Neural cell (in vitro differentiated cells): ENCODE measurements at regions not wholly inside any gene's neighbourhood (a gene's known extent, or its start where the extent isn't known, plus 50 kb on each side); places are given as distances from the start of the nearest gene placed in this dataset.

Experiments
- H2AFZ ChIP-seq: fragments of 200-600, 300-800 bp; sonication (generic), shearing (Covaris generic); 2 replicates; pipeline ENCODE4 v1.6.0; 2014; ENCODE audit warnings: low read depth, mild to moderate bottlenecking, antibody characterized with exemption, low read length, moderate library complexity
- H3F3A ChIP-seq: fragments of 200-600 bp; shearing (Covaris generic); 2 replicates; pipeline ENCODE4 v1.6.1; 2016; ENCODE audit warnings: mild to moderate bottlenecking, moderate library complexity, mixed read lengths, antibody characterized with exemption, low read length; ENCODE audit not compliant: insufficient read depth, poor library complexity, severe bottlenecking
- H3K27ac ChIP-seq: fragments of 200-600, 300-800 bp; sonication (generic), shearing (Covaris generic); 2 replicates; pipeline ENCODE4 v1.5.1; 2014; ENCODE audit warnings: mild to moderate bottlenecking, low read length, moderate library complexity
- H3K27me3 ChIP-seq: fragments of 300-800, 200-600 bp; sonication (generic), shearing (Covaris generic); 2 replicates; pipeline ENCODE4 v1.6.0; 2014; ENCODE audit warnings: mild to moderate bottlenecking, low read depth, low read length, moderate library complexity; ENCODE audit not compliant: insufficient read depth
- H3K36me3 ChIP-seq: fragments of 300-800, 200-600 bp; sonication (generic), shearing (Covaris generic); 2 replicates; pipeline ENCODE4 v1.5.1; 2014; ENCODE audit warnings: mild to moderate bottlenecking, antibody characterized with exemption, low read length, moderate library complexity; ENCODE audit not compliant: insufficient read depth
- H3K4me2 ChIP-seq: fragments of 300-800, 200-600 bp; sonication (generic), shearing (Covaris generic); 2 replicates; pipeline ENCODE4 v1.6.0; 2014; ENCODE audit warnings: mild to moderate bottlenecking, low read length
- H3K4me3 ChIP-seq: fragments of 300-800, 200-600 bp; sonication (generic), shearing (Covaris generic); 2 replicates; pipeline ENCODE4 v1.5.1; 2014; ENCODE audit warnings: mild to moderate bottlenecking, low read length, moderate library complexity
- H3K79me2 ChIP-seq: fragments of 200-600 bp; shearing (Covaris generic); replicated peaks from 2 replicates; pipeline ENCODE4 v1.6.0; 2014; ENCODE audit warnings: mild to moderate bottlenecking, low read length, moderate library complexity; ENCODE audit not compliant: insufficient read depth
- H3K9ac ChIP-seq: fragments of 300-800, 200-600 bp; sonication (generic), shearing (Covaris generic); 2 replicates; pipeline ENCODE4 v1.6.1; 2016; ENCODE audit warnings: mild to moderate bottlenecking, low read length, mixed read lengths
- H3K9me2 ChIP-seq: fragments of 200-600 bp; shearing (Covaris generic); 2 replicates; pipeline ENCODE4 v1.6.1; 2016; ENCODE audit warnings: mild to moderate bottlenecking, low read length, mixed read lengths; ENCODE audit not compliant: insufficient read depth
- H3K9me3 ChIP-seq: fragments of 200-600, 300-800 bp; sonication (generic), shearing (Covaris generic); 2 replicates; pipeline ENCODE4 v1.6.1; 2016; ENCODE audit warnings: mild to moderate bottlenecking, mixed run types, low read length, moderate library complexity, mixed read lengths
- H4K20me1 ChIP-seq: fragments of 200-600 bp; shearing (Covaris generic); 2 replicates; pipeline ENCODE4 v1.6.1; 2016; ENCODE audit warnings: mild to moderate bottlenecking, mixed run types; ENCODE audit not compliant: insufficient read depth
- CTCF ChIP-seq: fragments of 450-650 bp; IDR thresholded peaks from 2 replicates; pipeline ENCODE4 v1.5.1; 2014; ENCODE audit warnings: antibody characterized with exemption, mild to moderate bottlenecking, moderate library complexity; ENCODE audit not compliant: poor library complexity, severe bottlenecking
- EP300 ChIP-seq: fragments of 450-650 bp; conservative IDR thresholded peaks from 2 replicates; pipeline ENCODE4 v1.6.1; 2014; ENCODE audit warnings: antibody characterized with exemption, mild to moderate bottlenecking, moderate library complexity; ENCODE audit not compliant: poor library complexity, severe bottlenecking
- EZH2 ChIP-seq: fragments of 200-600, 300-800 bp; shearing (Covaris generic), sonication (generic); IDR thresholded peaks from 2 replicates; pipeline ENCODE4 v1.6.1; 2014; ENCODE audit warnings: antibody characterized with exemption, low read length, borderline replicate concordance, mild to moderate bottlenecking; ENCODE audit not compliant: insufficient read depth, poor library complexity, severe bottlenecking
- MXI1 ChIP-seq: fragments of 450-650 bp; conservative IDR thresholded peaks from 2 replicates; pipeline ENCODE4 v1.6.1; 2014; ENCODE audit warnings: antibody characterized with exemption, mild to moderate bottlenecking; ENCODE audit not compliant: poor library complexity, severe bottlenecking
- POLR2AphosphoS5 ChIP-seq: IDR thresholded peaks from 2 replicates; pipeline ENCODE4 v1.6.1; 2012
- RAD21 ChIP-seq: fragments of 450-650 bp; conservative IDR thresholded peaks from 2 replicates; pipeline ENCODE4 v1.6.1; 2014; ENCODE audit warnings: antibody characterized with exemption, mild to moderate bottlenecking, moderate library complexity
- REST ChIP-seq: IDR thresholded peaks from 2 replicates; pipeline ENCODE4 v1.6.1; 2012; ENCODE audit warnings: borderline replicate concordance
- SMC3 ChIP-seq: fragments of 450-650 bp; conservative IDR thresholded peaks from 2 replicates; pipeline ENCODE4 v1.6.1; 2014; ENCODE audit warnings: antibody characterized with exemption, mild to moderate bottlenecking, moderate library complexity; ENCODE audit not compliant: poor library complexity
- TAF1 ChIP-seq: IDR thresholded peaks from 2 replicates; pipeline ENCODE4 v1.6.1; 2012; ENCODE audit warnings: low read depth

- no peaks in the 10 kb centered on the region for H3K9me2 ChIP-seq
- H3K27ac ChIP-seq, result no peak overlapping the region
- no peaks in the 10 kb centered on the region for H3K9me3 ChIP-seq
- H4K20me1 ChIP-seq, result no peaks in the 10 kb centered on the region
- no peak overlapping the region for H2AFZ ChIP-seq
- no peaks in the 10 kb centered on the region for H3K79me2 ChIP-seq
- H3K36me3 ChIP-seq, result no peaks in the 10 kb centered on the region
- no peak overlapping the region for H3K4me2 ChIP-seq
- no peaks in the 10 kb centered on the region for H3K27me3 ChIP-seq
- H3F3A ChIP-seq, result no peaks in the 10 kb centered on the region
- TF ChIP-seq SMC3, result no peak
- no peak for TF ChIP-seq MXI1
- no peak for TF ChIP-seq RAD21
- TF ChIP-seq TAF1, result no peak
- no peak for TF ChIP-seq CTCF
- TF ChIP-seq EP300, result no peak
- no peak for TF ChIP-seq REST
- no peak for TF ChIP-seq EZH2
- no peak for TF ChIP-seq POLR2AphosphoS5
- H3K4me3 ChIP-seq, result no peak overlapping the region
- H3K9ac ChIP-seq, result no peak overlapping the region
These were observed 116.5 kb upstream of the REG3G start for GRCh38 chr2:78908973-78909372.

GRCh38 chr2:78910376-78910775 lies 115.1 kb upstream of the REG3G start:
- H3K27me3 ChIP-seq, result no peaks in the 10 kb centered on the region
- H4K20me1 ChIP-seq, result no peaks in the 10 kb centered on the region
- TF ChIP-seq REST (peak; percentile 38), EZH2 (no peak)
- no peak overlapping the region for H3K4me2 ChIP-seq
- H3K9me3 ChIP-seq, result no peaks in the 10 kb centered on the region
- H2AFZ ChIP-seq, result no peak overlapping the region
- H3K79me2 ChIP-seq, result no peaks in the 10 kb centered on the region
- no peak overlapping the region for H3K9ac ChIP-seq
- no peak overlapping the region for H3K4me3 ChIP-seq
- H3K27ac ChIP-seq, result no peak overlapping the region
- H3K36me3 ChIP-seq, result no peaks in the 10 kb centered on the region
- H3K9me2 ChIP-seq, result no peaks in the 10 kb centered on the region
- no peaks in the 10 kb centered on the region for H3F3A ChIP-seq
